SU-DHL-6 (cell line): ENCODE measurements at regions not wholly inside any gene's neighbourhood (a gene's known extent, or its start where the extent isn't known, plus 50 kb on each side); places are given as distances from the start of the nearest gene placed in this dataset.

Experiments
- H2AFZ ChIP-seq: fragments of 200-600 bp; sonication (generic); 2 replicates; pipeline ENCODE4 v1.6.1; 2014; ENCODE audit warnings: low read depth, mild to moderate bottlenecking, moderate library complexity, mixed read lengths, antibody characterized with exemption, low read length; ENCODE audit not compliant: severe bottlenecking
- H3F3A ChIP-seq: fragments of 200-600 bp; shearing (Covaris generic); 2 replicates; pipeline ENCODE4 v1.6.0; 2016; ENCODE audit warnings: antibody characterized with exemption, mild to moderate bottlenecking; ENCODE audit not compliant: insufficient read depth
- H3K27ac ChIP-seq: fragments of 200-600 bp; sonication (generic); 2 replicates; pipeline ENCODE4 v1.5.1; 2016; ENCODE audit warnings: low read depth, mild to moderate bottlenecking, low read length, moderate library complexity, mixed read lengths
- H3K27me3 ChIP-seq: fragments of 200-600 bp; sonication (generic), shearing (Covaris generic); 2 replicates; pipeline ENCODE4 v1.6.0; 2014; ENCODE audit warnings: mild to moderate bottlenecking, low read length
- H3K36me3 ChIP-seq: fragments of 200-600 bp; sonication (generic); 2 replicates; pipeline ENCODE4 v1.6.1; 2014; ENCODE audit warnings: mild to moderate bottlenecking, low read length, mixed read lengths
- H3K4me2 ChIP-seq: fragments of 300-600, 200-600 bp; shearing (Covaris generic), sonication (generic); 2 replicates; pipeline ENCODE4 v1.6.0; 2014; ENCODE audit warnings: low read length, low read depth, mild to moderate bottlenecking; ENCODE audit not compliant: poor library complexity, severe bottlenecking
- H3K4me3 ChIP-seq: fragments of 200-600 bp; sonication (generic); 2 replicates; pipeline ENCODE4 v1.5.1; 2014; ENCODE audit warnings: antibody characterized with exemption, low read length, mild to moderate bottlenecking, mixed read lengths; ENCODE audit not compliant: insufficient read depth, poor library complexity, severe bottlenecking
- H3K79me2 ChIP-seq: fragments of 200-600 bp; sonication (generic); 2 replicates; pipeline ENCODE4 v1.6.1; 2014; ENCODE audit warnings: mild to moderate bottlenecking, low read length, moderate library complexity; ENCODE audit not compliant: insufficient read depth
- H3K9ac ChIP-seq: fragments of 200-600 bp; sonication (generic); 2 replicates; pipeline ENCODE4 v1.7.0; 2014; ENCODE audit warnings: mild to moderate bottlenecking, low read length
- H3K9me2 ChIP-seq: fragments of 200-600 bp; sonication (generic); replicated peaks from 2 replicates; pipeline ENCODE4 v1.6.1; 2014; ENCODE audit warnings: low read length; ENCODE audit not compliant: insufficient read depth
- H3K9me3 ChIP-seq: fragments of 200-600 bp; sonication (generic); 2 replicates; pipeline ENCODE4 v1.6.1; 2014; ENCODE audit warnings: low read length, mixed read lengths; ENCODE audit not compliant: insufficient read depth
- H4K20me1 ChIP-seq: fragments of 200-600 bp; sonication (generic); 2 replicates; pipeline ENCODE4 v1.6.1; 2014; ENCODE audit warnings: low read depth, mild to moderate bottlenecking, antibody characterized with exemption, low read length, moderate library complexity, mixed read lengths
- EZH2phosphoT487 ChIP-seq: fragments of 200-600 bp; sonication (generic), shearing (Covaris generic); conservative IDR thresholded peaks from 2 replicates; pipeline ENCODE4 v1.6.1; 2018; ENCODE audit warnings: mild to moderate bottlenecking, antibody characterized with exemption, low read length, moderate library complexity, mixed read lengths
- TF ChIP-seq, protein P1 (sequence below): fragments of 200-600 bp; sonication (generic); IDR thresholded peaks from one replicate; pipeline ENCODE4 v1.5.1; 2017; ENCODE audit warnings: antibody characterized with exemption, mild to moderate bottlenecking, low read length, moderate library complexity; ENCODE audit not compliant: insufficient read depth, poor library complexity, severe bottlenecking

DNA sequence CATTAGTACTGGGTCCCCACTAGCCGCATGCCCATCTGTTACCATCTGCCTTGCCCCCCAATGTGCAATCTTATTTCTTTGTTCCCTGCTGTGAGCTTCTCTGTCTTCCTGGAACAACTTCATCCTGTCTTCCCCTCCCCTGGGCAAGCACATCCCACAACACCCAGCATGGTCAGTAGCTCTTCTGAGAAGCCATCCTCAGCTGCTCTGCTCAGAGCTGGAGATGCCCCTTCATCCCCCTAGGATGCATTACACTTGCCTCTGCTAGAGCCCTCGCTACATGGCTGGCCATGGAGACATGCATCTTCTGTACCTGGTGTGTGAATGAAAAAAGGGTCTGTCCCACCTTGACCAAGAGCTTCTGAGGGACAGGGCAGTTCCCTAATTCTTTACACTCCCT lies 141.2 kb downstream of the CDC5L start:
- Histone ChIP-seq H3K79me2 (no peaks in the 10 kb centered on the region), H3F3A (no peaks in the 10 kb centered on the region), H3K9me3 (no peaks in the 10 kb centered on the region), H3K9ac (no peak overlapping the region), H4K20me1 (no peaks in the 10 kb centered on the region), H3K27ac (no peak overlapping the region), H3K9me2 (no peaks in the 10 kb centered on the region), H3K36me3 (no peaks in the 10 kb centered on the region), H3K4me2 (no peak overlapping the region), H2AFZ (no peak overlapping the region), H3K27me3 (no peaks in the 10 kb centered on the region), H3K4me3 (no peak overlapping the region)
- no peak for TF ChIP-seq EZH2phosphoT487
- TF ChIP-seq, protein P1, sequence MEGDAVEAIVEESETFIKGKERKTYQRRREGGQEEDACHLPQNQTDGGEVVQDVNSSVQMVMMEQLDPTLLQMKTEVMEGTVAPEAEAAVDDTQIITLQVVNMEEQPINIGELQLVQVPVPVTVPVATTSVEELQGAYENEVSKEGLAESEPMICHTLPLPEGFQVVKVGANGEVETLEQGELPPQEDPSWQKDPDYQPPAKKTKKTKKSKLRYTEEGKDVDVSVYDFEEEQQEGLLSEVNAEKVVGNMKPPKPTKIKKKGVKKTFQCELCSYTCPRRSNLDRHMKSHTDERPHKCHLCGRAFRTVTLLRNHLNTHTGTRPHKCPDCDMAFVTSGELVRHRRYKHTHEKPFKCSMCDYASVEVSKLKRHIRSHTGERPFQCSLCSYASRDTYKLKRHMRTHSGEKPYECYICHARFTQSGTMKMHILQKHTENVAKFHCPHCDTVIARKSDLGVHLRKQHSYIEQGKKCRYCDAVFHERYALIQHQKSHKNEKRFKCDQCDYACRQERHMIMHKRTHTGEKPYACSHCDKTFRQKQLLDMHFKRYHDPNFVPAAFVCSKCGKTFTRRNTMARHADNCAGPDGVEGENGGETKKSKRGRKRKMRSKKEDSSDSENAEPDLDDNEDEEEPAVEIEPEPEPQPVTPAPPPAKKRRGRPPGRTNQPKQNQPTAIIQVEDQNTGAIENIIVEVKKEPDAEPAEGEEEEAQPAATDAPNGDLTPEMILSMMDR, result no peak

DNA sequence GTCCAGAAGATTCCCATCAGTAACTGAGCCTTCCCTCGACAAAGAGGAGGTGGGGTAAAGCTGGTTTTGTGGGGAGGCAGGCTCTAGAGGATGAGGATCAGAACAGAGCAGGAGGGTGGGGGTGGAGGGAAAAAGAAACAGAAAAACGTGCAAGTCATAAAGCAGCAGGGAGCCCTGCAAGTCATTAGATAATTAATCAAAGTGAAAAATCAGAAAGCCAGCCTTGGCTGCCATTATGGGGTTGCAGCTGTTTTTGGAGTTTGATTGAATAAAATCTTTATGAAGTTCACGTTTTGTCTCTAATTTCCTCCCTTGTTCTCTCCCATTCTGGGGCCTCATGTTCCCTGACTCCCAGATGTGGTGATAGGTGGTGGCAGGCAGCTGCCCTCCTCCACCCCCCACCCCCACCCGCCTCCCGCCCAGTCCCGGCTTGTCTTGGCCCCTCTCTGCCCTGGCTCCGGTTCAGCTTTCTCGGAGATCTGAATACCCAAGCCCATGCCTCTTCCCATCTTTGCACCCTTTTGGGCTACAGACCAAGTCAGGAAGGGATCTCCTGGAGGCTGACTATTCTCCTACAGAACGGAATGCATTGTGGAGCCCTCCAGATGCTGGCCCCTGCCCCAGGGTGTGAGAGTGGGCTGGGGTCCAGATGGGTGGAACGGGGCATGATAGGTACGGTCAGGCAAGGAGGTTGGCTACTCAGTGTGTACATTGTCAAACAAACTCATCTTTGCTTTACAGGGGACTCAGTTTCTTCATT lies 141.8 kb downstream of the CDC5L start:
- Histone ChIP-seq H2AFZ (no peak overlapping the region), H3K9me3 (no peaks in the 10 kb centered on the region), H3F3A (no peaks in the 10 kb centered on the region), H3K4me3 (no peak overlapping the region), H3K79me2 (no peaks in the 10 kb centered on the region), H3K27ac (no peak overlapping the region), H3K36me3 (no peaks in the 10 kb centered on the region), H3K9ac (no peak overlapping the region), H4K20me1 (no peaks in the 10 kb centered on the region), H3K27me3 (no peaks in the 10 kb centered on the region), H3K4me2 (no peak overlapping the region), H3K9me2 (no peaks in the 10 kb centered on the region)
- TF ChIP-seq, protein P1, result no peak
- no peak for TF ChIP-seq EZH2phosphoT487

DNA sequence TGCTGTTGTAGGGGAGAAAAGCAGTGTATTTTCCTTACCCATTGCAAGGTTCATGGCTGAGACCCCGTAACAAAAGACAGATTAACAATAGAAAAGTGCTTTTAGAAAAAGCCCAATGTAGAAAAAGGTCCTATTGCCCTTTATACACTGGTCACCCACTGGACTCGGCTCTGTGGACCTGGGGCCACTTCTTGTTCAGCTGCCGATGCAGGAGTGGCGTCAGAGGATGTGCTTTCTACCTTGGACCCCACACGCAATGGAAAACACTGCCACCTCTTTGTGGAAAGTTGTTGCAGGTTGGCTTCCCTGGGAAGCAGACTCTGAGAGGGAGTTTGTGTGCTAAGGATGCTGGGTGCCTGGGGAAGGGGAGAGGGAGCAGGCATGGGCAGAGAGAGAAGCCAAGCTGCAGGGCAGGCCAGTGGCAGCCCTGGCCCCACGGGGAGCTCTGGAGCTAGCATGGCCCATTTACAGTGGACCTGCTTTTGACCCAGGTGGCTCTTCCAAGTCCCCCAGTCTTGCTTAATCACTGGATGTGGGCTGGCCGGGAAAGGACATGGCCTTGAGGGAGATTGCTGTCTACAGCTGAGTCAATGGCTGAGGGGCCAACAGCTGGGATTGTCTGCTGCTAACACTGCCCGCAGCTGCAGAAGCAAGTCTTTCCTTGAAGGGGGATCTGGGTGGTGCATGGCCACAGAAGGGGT lies 142.9 kb downstream of the CDC5L start:
- H3K4me2 ChIP-seq, result no peak overlapping the region
- TF ChIP-seq, protein P1, result no peak
- no peak for TF ChIP-seq EZH2phosphoT487
- no peaks in the 10 kb centered on the region for H4K20me1 ChIP-seq
- H3K27ac ChIP-seq, result no peak overlapping the region
- no peaks in the 10 kb centered on the region for H3K9me2 ChIP-seq
- H3K9ac ChIP-seq, result no peak overlapping the region
- no peak overlapping the region for H3K4me3 ChIP-seq
- H3K27me3 ChIP-seq, result no peaks in the 10 kb centered on the region
- no peaks in the 10 kb centered on the region for H3K9me3 ChIP-seq
- H2AFZ ChIP-seq, result no peak overlapping the region
- no peaks in the 10 kb centered on the region for H3K36me3 ChIP-seq
- H3K79me2 ChIP-seq, result no peaks in the 10 kb centered on the region
- H3F3A ChIP-seq, result no peaks in the 10 kb centered on the region
